Muscle of arm (tissue), 1 donor: ENCODE measurements at regions not wholly inside any gene's neighbourhood (a gene's known extent, or its start where the extent isn't known, plus 50 kb on each side); places are given as distances from the start of the nearest gene placed in this dataset.

Source experiments
- DNase-seq: peaks from one replicate; pipeline ENCODE4 v3.0.0-alpha.2; 2013

DNA sequence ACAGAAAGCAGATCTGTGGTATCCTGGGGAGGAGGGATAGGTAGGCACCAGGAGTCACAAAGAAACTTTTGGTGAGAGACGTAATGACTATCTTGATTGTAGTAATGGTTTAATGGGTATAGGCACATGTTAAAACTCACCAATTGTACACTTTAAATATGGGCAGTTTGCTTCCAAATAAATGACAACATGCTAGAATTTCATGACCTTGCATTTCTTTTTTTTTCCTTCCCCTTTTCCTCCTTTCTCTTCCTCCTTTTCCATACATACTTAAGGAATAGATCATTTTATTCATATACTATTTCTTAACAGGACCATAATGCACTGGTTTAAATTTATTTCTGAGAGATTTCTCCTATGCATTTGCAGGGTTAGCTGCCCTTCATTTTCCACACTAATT, 341.8 kb downstream of the TMEM182 start:
- no peak for DNase-seq

GRCh38 chr2:103119352-103119751, 357.5 kb downstream of the TMEM182 start:
- no peak for DNase-seq

- no peak for DNase-seq
These were observed 359.3 kb downstream of the TMEM182 start for GRCh38 chr2:103121106-103121505.

GRCh38 chr2:103123516-103123915, 361.7 kb downstream of the TMEM182 start:
- DNase-seq, result no peak

GRCh38 chr2:103130857-103131256, 369.0 kb downstream of the TMEM182 start:
- no peak for DNase-seq

GRCh38 chr2:103132536-103133217, 370.8 kb downstream of the TMEM182 start:
- no peak for DNase-seq

GRCh38 chr2:103135679-103136078, 373.8 kb downstream of the TMEM182 start:
- no peak for DNase-seq

GRCh38 chr2:103138123-103138901, 376.5 kb downstream of the TMEM182 start:
- no peak for DNase-seq

DNA sequence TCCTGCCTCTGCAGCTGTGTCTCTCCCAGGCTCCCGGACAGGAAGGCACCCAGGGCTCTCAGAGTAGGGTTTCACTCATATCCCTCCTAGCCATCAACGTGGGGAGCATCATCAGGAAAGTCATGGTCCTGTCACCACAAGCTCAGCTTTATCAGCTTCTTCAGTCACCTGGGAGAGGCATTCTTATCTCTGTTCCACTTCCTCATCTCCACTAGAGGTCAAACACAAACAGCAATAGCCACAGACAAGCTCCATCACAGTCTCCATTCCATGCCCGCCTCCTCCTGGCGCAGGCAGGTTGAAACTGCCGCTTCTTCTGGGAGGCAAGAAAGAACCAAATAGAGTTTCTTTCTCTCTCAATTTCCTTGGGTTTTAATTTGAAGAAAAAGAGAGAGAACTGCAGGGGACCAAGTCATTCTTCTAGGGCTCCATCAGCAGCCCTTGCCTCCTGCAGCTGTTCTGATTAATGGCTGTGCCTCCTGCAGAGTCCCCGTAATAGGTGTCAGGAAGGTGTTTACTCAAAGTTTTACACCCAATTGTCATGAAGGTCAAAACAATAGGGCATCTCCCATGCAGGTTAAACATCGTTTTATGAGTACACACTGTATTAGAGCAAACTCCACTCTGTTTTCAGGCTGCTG, 377.9 kb downstream of the TMEM182 start:
- DNase-seq, result no peak

- no peak for DNase-seq
These were observed 383.0 kb downstream of the TMEM182 start for GRCh38 chr2:103144837-103145236.

- no peak for DNase-seq
These were observed 383.9 kb downstream of the TMEM182 start for GRCh38 chr2:103145739-103146138.

GRCh38 chr2:103151046-103151445, 389.2 kb downstream of the TMEM182 start:
- DNase-seq, result no peak

- DNase-seq, result no peak
These were observed 390.7 kb downstream of the TMEM182 start for GRCh38 chr2:103152556-103152955.

- peak; percentile 12 for DNase-seq
These were observed 391.9 kb downstream of the TMEM182 start for GRCh38 chr2:103153580-103154284.

DNA sequence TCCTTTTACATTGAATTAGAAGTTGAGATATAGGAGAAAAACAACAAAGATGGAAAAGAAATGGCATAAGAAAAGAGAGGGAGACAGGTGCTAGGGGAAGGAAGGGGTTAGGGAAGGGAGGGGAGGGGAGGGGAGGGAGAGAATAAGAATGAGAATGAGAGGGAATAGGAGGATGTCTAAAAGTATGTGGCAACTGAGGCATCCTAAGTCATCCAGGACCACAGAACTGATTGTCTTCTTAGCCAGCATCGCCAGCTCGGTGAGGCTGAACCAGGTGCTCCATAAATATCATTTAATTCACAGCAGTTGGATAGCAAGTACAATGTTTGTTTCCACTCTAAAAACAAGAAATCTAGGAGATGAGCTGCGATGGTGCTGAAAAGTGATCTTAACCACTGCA, 393.5 kb downstream of the TMEM182 start:
- DNase-seq, result no peak

- no peak for DNase-seq
These were observed 397.2 kb downstream of the TMEM182 start for GRCh38 chr2:103159018-103159417.

- peak; percentile 47 for DNase-seq
These were observed 399.8 kb downstream of the TMEM182 start for GRCh38 chr2:103161456-103162289.

DNA sequence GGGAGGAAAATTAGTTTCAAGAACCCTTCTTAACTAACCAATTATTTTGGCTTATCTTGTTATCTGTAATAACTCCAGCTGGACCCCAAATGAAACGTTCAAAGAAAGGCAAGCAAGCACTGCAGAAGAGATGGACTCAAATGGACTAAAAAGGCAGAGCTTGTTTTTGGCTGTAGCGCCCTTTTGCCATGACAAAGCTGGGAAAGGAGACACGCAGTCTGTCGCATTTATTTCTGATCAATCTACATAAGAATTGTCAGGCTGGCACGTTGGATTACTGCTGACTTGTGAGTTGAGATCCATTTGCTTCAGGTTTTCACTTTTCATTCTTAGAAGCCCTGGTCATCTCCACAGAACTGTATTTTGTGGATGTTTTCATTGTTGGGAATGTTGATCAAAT, 402.9 kb downstream of the TMEM182 start:
- no peak for DNase-seq

GRCh38 chr2:103165836-103166235, 404.0 kb downstream of the TMEM182 start:
- DNase-seq, result no peak

- DNase-seq, result no peak
These were observed 404.9 kb downstream of the TMEM182 start for GRCh38 chr2:103166456-103167324.
